ENCODE measurements at regions not wholly inside any gene's neighbourhood (a gene's known extent, or its start where the extent isn't known, plus 50 kb on each side); places are given as distances from the start of the nearest gene placed in this dataset.

- TF ChIP-seq ETS1 (IDR thresholded peaks at IDR 0.05), result no peak
- no peak for TF ChIP-seq EZH2 (IDR thresholded peaks at IDR 0.05; ENCODE audit: low read depth, unreplicated experiment)
- no peak for TF ChIP-seq POLR2AphosphoS5 (IDR thresholded peaks at IDR 0.05; ENCODE audit: low read depth)
- TF ChIP-seq CTCF (conservative IDR thresholded peaks at IDR 0.05; ENCODE audit: low read depth in 2 of 2), result no peak
- TF ChIP-seq REST (IDR thresholded peaks at IDR 0.05; ENCODE audit: unreplicated experiment), result no peak
- TF ChIP-seq CREB1 (CRISPR knock-in tag; IDR thresholded peaks at IDR 0.05; ENCODE audit: low read depth), result no peak
- TF ChIP-seq JUNB (IDR thresholded peaks at IDR 0.05; ENCODE audit: unreplicated experiment), result no peak
Observed at GRCh38 chr3:30531017-30531570, 75.3 kb upstream of the TGFBR2 start.

All from GM23338 (cell line).